Small intestine (tissue), 7 donors: ENCODE measurements at regions not wholly inside any gene's neighbourhood (a gene's known extent, or its start where the extent isn't known, plus 50 kb on each side); places are given as distances from the start of the nearest gene placed in this dataset.

Experiments used
- DNase-seq, 2 donors: peaks; one replicate each; pipeline versions ENCODE4 v3.0.0 to v3.0.0-alpha.2; 2013
- FAIRE-seq: peaks from 2 replicates; lab custom pipeline; 2012; peaks lifted over from hg19 to GRCh38; lab: Jason Lieb, UNC
- H3K27ac ChIP-seq, 3 donors: one replicate each; pipeline ENCODE4 v1.5.1; 2013; ENCODE audit warnings: low read length in 2 of 3, mild to moderate bottlenecking in 2 of 3, control low read depth in 1 of 3, inconsistent platforms in 1 of 3, low read depth in 1 of 3, moderate library complexity in 1 of 3
- H3K27me3 ChIP-seq, 3 donors: one replicate each; pipeline ENCODE4 v1.6.1; 2013; ENCODE audit warnings: low read length in 3 of 3, inconsistent platforms in 1 of 3; ENCODE audit not compliant: control insufficient read depth in 3 of 3, insufficient read depth in 3 of 3
- H3K36me3 ChIP-seq, 3 donors: one replicate each; pipeline ENCODE4 v1.6.1; 2013; ENCODE audit warnings: low read length in 3 of 3, inconsistent platforms in 1 of 3, low read depth in 1 of 3, mild to moderate bottlenecking in 1 of 3, moderate library complexity in 1 of 3; ENCODE audit not compliant: control insufficient read depth in 3 of 3, insufficient read depth in 2 of 3
- H3K4me1 ChIP-seq, 3 donors: one replicate each; pipeline ENCODE4 v1.6.1; 2013; ENCODE audit warnings: low read length in 2 of 3, inconsistent platforms in 1 of 3, low read depth in 1 of 3, mild to moderate bottlenecking in 1 of 3, moderate library complexity in 1 of 3; ENCODE audit not compliant: control insufficient read depth in 3 of 3, insufficient read depth in 2 of 3
- H3K4me3 ChIP-seq, 3 donors: one replicate each; pipeline ENCODE4 v1.5.1; 2013; ENCODE audit warnings: low read length in 3 of 3, control low read depth in 1 of 3, inconsistent platforms in 1 of 3, low read depth in 1 of 3, mild to moderate bottlenecking in 1 of 3, moderate library complexity in 1 of 3
- H3K9me3 ChIP-seq, 2 donors: one replicate each; pipeline ENCODE4 v1.6.1; 2013; ENCODE audit warnings: low read depth in 1 of 2, low read length in 1 of 2; ENCODE audit not compliant: control insufficient read depth in 2 of 2, insufficient read depth in 1 of 2
- WGBS, 3 donors: extraction: QIAGEN DNeasy Blood & Tissue Kit; methylation state at CpG; one replicate each; pipeline ENCODE4 v1.1.7; 2013; 5-methylcytosine and 5-hydroxymethylcytosine counted together
- donor health status: healthy with polysubstance abuse.
- donor health status: control.
- donor health status: control.
- donor health status: Bipolar disorder and iron deficiency.
- donor health status: healthy.

GRCh38 chr1:112196008-112196588 is 199.9 kb upstream of the CTTNBP2NL start:
- no peaks in the 10 kb centered on the region for H3K4me1 ChIP-seq
- no peaks in the 10 kb centered on the region for H3K9me3 ChIP-seq
- H3K27ac ChIP-seq = no peak overlapping the region
- H3K27me3 ChIP-seq = no peaks in the 10 kb centered on the region
- 35 to 48% (median 45%) methylated on average over 4 of the region's 4 CpGs for WGBS, 3 donors
- H3K36me3 ChIP-seq = no peaks in the 10 kb centered on the region
- no peak overlapping the region for H3K4me3 ChIP-seq
- no peak for FAIRE-seq
- DNase-seq = no peak

- Histone ChIP-seq H3K9me3 (no peaks in the 10 kb centered on the region), H3K27ac (no peak overlapping the region), H3K4me3 (no peak overlapping the region), H3K4me1 (no peaks in the 10 kb centered on the region), H3K36me3 (no peaks in the 10 kb centered on the region), H3K27me3 (no peaks in the 10 kb centered on the region)
- WGBS, 3 donors = 85 to 88% (median 86%) methylated on average over 4 of the region's 4 CpGs
- DNase-seq (no peak), FAIRE-seq (no peak)
Observed at GRCh38 chr1:112196731-112197130, 199.3 kb upstream of the CTTNBP2NL start.

- Histone ChIP-seq H3K36me3 (no peaks in the 10 kb centered on the region), H3K27me3 (no peaks in the 10 kb centered on the region), H3K27ac (no peak overlapping the region), H3K4me1 (no peaks in the 10 kb centered on the region), H3K4me3 (no peak overlapping the region), H3K9me3 (no peaks in the 10 kb centered on the region)
- WGBS, 3 donors = 13 to 38% (median 24%) methylated on average over 1 of the region's 1 CpG
- no peak for FAIRE-seq
- DNase-seq = no peak
Observed at GRCh38 chr1:112209493-112209892, 186.5 kb upstream of the CTTNBP2NL start.

- no peaks in the 10 kb centered on the region for H3K36me3 ChIP-seq
- H3K27ac ChIP-seq = no peak overlapping the region
Observed at GRCh38 chr1:112219267-112219666, 176.7 kb upstream of the CTTNBP2NL start.

GRCh38 chr1:112230232-112230631 is 165.8 kb upstream of the CTTNBP2NL start:
- Histone ChIP-seq H3K27me3 (no peaks in the 10 kb centered on the region), H3K27ac (no peak overlapping the region), H3K9me3 (no peaks in the 10 kb centered on the region), H3K4me1 (no peaks in the 10 kb centered on the region), H3K36me3 (no peaks in the 10 kb centered on the region), H3K4me3 (no peak overlapping the region)
- 87 to 89% (median 87%) methylated on average over 9 of the region's 9 CpGs for WGBS, 3 donors
- DNase-seq = no peak
- FAIRE-seq = no peak

More at GRCh38 chr1:112219267-112219666, 176.7 kb upstream of the CTTNBP2NL start:
- no peak for DNase-seq
- H3K9me3 ChIP-seq = no peaks in the 10 kb centered on the region
- H3K4me3 ChIP-seq = no peak overlapping the region
- no peaks in the 10 kb centered on the region for H3K4me1 ChIP-seq
- FAIRE-seq = no peak
- H3K27me3 ChIP-seq = no peaks in the 10 kb centered on the region
- WGBS, 3 donors = 79 to 85% (median 84%) methylated on average over 1 of the region's 1 CpG

- no peaks in the 10 kb centered on the region for H3K27me3 ChIP-seq
Observed at GRCh38 chr1:112231331-112231730, 164.7 kb upstream of the CTTNBP2NL start.

GRCh38 chr1:112232848-112233247 is 163.2 kb upstream of the CTTNBP2NL start:
- DNase-seq (no peak), FAIRE-seq (no peak)
- Histone ChIP-seq H3K27me3 (no peaks in the 10 kb centered on the region), H3K4me1 (no peaks in the 10 kb centered on the region), H3K27ac (no peak overlapping the region), H3K4me3 (no peak overlapping the region), H3K36me3 (no peaks in the 10 kb centered on the region), H3K9me3 (no peaks in the 10 kb centered on the region)
- 63 to 70% (median 69%) methylated on average over 3 of the region's 3 CpGs for WGBS, 3 donors

More at GRCh38 chr1:112231331-112231730, 164.7 kb upstream of the CTTNBP2NL start:
- WGBS, 3 donors = 58 to 67% (median 61%) methylated on average over 3 of the region's 3 CpGs
- H3K36me3 ChIP-seq = no peaks in the 10 kb centered on the region
- no peak for DNase-seq
- no peaks in the 10 kb centered on the region for H3K9me3 ChIP-seq
- H3K4me1 ChIP-seq = no peaks in the 10 kb centered on the region
- no peak for FAIRE-seq
- no peak overlapping the region for H3K4me3 ChIP-seq
- no peak overlapping the region for H3K27ac ChIP-seq

GRCh38 chr1:112234710-112235109 is 161.3 kb upstream of the CTTNBP2NL start:
- H3K4me1 ChIP-seq = no peaks in the 10 kb centered on the region
- no peaks in the 10 kb centered on the region for H3K36me3 ChIP-seq
- no peak overlapping the region for H3K4me3 ChIP-seq
- FAIRE-seq = no peak
- 76 to 84% (median 82%) methylated on average over 3 of the region's 3 CpGs for WGBS, 3 donors
- DNase-seq = no peak
- H3K9me3 ChIP-seq = no peaks in the 10 kb centered on the region
- H3K27me3 ChIP-seq = no peaks in the 10 kb centered on the region
- H3K27ac ChIP-seq = no peak overlapping the region

- peak in 1 of 2 donors; percentile 6 for DNase-seq
- no peaks in the 10 kb centered on the region for H3K36me3 ChIP-seq
- no peak overlapping the region for H3K27ac ChIP-seq
- no peaks in the 10 kb centered on the region for H3K9me3 ChIP-seq
- H3K4me3 ChIP-seq = no peak overlapping the region
- 52 to 62% (median 61%) methylated on average over 2 of the region's 2 CpGs for WGBS, 3 donors
- no peaks in the 10 kb centered on the region for H3K27me3 ChIP-seq
- no peaks in the 10 kb centered on the region for H3K4me1 ChIP-seq
- no peak for FAIRE-seq
Observed at GRCh38 chr1:112237983-112238545, 157.9 kb upstream of the CTTNBP2NL start.
